RPMI7951 (cell line): ENCODE measurements at regions not wholly inside any gene's neighbourhood (a gene's known extent, or its start where the extent isn't known, plus 50 kb on each side); places are given as distances from the start of the nearest gene placed in this dataset.

Source experiments
- DNase-seq: peaks from one replicate; pipeline ENCODE4 v3.0.0-alpha.2; 2012; ENCODE audit warnings: low read depth

GRCh38 chr4:19722404-19722803, 529.3 kb upstream of the SLIT2 start:
- DNase-seq = no peak

GRCh38 chr4:19721587-19721986, 530.1 kb upstream of the SLIT2 start:
- DNase-seq = no peak

DNA sequence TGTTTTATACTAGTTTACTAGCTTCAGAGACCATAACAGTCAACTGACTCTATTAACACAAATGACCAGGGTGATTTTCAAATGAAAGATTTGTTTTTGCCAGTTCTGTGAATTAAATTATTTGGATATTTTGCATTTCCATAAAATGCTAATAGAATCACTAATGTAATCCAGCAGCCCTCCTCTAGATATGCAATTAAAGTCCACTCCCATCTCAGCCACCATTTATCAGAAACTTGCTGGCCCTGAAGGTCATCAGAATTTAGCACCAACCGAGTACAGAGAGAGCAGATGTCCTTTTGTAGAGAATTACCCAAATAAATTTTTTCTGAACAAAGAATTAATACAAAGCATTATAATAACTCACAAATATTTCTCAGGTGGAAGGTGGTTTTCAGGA, 531.1 kb upstream of the SLIT2 start:
- DNase-seq = no peak

DNA sequence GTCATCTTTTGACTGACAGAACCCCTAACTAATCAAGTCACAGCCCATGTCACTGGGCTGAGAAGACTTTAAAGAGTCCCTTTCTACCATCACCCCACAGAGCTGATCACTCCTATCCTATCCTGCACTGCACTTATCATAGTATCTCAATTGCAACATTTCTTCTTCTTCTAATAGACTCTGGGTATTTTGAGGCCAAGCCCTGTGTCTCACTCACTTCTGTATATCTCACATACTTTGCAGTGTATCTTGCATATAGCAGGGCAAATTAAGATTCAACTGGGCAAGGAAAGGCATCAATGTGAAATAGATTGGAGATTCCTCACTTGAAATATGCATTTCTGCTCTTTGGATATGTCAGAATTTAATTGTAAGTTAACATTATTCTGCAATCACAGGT, 531.5 kb upstream of the SLIT2 start:
- no peak for DNase-seq

DNA sequence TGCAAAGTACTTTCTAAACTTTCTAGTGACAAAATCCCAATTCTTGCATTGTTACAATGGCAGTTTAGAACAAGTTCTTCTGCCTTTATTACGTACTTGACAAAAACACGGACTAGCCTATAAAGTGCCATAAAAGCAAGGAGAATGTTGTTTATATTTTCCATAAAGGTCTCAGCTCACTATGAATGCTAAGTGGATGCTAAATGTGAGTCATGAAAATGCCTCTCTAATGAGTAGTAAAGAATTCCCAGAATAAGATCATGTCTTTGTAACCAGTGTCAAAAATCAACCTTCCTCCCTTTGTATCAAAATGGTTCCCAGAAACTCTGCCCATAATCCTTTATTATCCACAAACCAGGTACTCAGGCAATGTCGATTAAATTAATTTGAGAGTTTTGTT, 539.8 kb upstream of the SLIT2 start:
- peak; percentile 69 for DNase-seq

DNA sequence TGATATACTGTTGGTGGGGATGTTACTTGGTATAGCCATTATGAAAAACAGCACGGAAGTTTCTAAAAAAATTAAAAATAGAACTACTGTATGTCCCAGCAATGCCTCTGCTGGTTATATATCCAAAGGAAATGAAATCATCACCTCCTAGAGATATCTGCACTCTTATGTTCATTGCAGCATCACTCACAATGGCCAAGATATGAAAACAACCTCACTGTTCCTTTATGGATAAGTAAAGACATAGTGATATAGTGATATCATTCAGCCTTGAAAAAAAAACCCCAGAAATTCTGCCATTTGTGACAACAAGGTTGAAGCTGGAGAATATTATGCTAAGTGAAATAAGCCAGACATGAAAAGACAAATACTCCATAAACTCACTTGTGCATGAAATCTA, 543.8 kb upstream of the SLIT2 start:
- DNase-seq = no peak

DNA sequence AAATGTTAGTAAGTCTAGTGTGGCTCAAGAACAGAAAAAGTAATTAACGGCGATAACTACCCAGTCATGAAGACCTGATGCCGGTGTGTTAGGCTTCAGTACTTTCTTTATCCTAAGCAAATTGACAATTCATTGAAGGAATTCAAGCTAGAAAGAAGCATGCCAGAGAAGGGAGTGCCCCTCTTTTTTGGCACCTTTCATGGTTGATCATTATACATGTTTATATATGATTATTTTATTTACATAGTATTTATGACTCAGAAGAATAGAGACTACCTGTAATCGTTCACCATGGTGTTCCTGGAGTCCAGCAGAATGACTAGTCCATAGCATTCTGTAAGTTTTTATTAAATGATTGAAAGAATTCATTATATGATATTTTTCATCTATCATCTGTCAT, 548.3 kb upstream of the SLIT2 start:
- no peak for DNase-seq

- DNase-seq = peak; percentile 27
Measured at GRCh38 chr4:19700992-19701391, 550.7 kb upstream of the SLIT2 start.

DNA sequence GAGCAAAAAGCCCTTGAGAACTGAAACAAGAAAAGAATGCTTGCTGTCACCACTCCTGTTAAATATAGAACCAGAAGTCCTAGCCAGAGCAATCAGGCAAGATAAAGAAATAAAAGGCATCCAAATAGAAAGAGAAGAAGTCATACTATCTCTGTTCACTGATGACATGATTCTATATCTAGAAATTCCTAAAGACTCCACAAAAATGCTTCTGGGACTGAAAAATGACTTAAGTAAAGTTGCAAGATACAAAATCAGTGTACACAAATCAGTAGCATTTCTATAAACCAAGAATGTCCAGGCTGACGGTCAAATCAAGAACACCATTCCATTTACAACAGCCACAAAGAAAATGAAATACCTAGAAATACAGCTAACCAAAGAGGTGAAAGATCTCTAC, 552.7 kb upstream of the SLIT2 start:
- no peak for DNase-seq

GRCh38 chr4:19694812-19695211, 556.9 kb upstream of the SLIT2 start:
- no peak for DNase-seq

GRCh38 chr4:19693936-19694570, 557.7 kb upstream of the SLIT2 start:
- peak; percentile 53 for DNase-seq

GRCh38 chr4:19689511-19689910, 562.2 kb upstream of the SLIT2 start:
- DNase-seq = peak; percentile 85

- DNase-seq = no peak
Measured at GRCh38 chr4:19686456-19686855, 565.2 kb upstream of the SLIT2 start.

- no peak for DNase-seq
Measured at GRCh38 chr4:19684084-19684483, 567.6 kb upstream of the SLIT2 start.

- no peak for DNase-seq
Measured at GRCh38 chr4:19683426-19683825, 568.3 kb upstream of the SLIT2 start.

- no peak for DNase-seq
Measured at GRCh38 chr4:19677211-19677610, 574.5 kb upstream of the SLIT2 start.

DNA sequence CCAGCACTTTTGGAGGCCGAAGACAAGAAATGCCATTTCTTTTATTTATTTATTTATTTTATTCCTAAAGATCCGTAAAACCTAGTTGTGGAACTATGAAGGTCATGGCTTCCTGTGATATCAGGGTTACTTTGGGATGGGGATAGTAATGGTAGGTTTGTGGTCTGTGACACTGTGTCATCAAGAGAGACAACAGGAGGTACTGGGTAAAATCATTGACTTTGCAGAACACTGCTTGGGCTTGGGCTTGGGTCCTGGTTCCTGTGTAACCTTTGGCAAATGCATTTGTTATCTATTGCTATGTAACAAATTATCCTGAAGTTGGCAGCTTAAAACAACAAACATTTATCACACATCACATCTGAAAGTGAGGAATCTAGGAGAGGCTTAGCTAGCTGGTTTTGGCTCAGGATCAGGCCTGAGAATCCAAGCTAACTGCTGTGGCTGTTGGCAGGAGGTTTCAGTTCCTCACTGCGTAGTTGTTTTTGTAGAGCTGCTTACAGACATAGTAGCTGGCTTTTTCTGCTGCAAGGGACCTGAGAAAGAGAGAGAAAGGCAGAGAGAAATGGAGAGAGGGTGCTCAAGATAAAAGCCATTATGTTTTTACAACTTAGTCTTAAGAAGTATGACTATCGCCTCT, 576.4 kb upstream of the SLIT2 start:
- peak; percentile 15 for DNase-seq

DNA sequence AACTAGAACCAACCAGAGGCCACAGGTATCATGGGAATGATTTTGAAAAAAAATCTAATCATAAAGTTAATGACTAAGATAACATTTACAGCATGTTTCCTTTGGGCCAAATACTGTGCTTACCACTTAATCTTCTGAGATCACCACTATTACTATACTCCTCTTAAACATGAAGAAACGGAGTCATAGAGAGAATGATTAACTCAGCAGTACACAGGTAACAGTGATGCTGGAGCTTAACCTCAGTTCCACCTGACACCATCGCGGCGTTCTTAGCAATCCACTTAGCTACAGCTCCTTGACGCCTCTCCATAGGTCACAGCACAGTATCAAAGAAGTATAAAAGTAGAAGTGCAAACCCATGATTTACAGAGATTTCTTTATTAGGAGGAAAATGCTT, 592.6 kb upstream of the SLIT2 start:
- no peak for DNase-seq

DNA sequence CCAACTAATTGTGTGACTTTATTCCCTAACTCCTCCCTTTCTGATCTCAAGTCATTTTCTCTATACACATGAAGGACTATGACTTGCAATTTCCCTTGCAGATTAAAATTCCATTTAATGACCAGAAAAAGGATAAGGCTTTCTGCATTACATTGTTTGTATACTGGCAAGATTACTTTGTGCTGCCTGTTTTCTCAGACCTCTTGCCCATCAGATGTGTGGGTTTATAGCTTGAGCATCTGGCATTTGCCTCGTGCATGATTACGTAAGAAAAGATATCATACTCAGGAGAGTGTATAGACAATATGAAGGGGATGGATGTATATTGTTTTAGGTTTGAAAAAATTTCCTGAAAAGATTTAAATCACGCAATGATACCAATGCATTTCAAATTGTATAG, 593.8 kb upstream of the SLIT2 start:
- no peak for DNase-seq

DNA sequence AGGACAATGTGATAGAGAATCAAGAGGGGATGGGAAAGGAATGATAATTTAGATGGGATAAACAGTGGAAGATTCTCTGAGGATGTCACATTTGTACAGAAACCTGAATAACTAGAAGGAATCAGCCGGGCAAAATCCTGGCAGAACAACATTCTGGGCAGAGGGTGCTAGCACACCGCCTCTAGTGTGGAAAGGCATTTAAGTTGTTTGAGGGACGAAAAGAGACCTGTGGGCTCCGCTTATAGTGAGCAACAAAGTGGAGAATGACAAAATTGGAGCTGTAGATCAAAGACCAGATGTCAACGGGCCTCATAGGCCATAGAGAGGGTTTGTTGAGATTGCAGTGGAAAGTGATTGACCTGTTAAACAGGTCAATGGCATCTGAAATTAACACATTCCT, 596.0 kb upstream of the SLIT2 start:
- DNase-seq = no peak

- no peak for DNase-seq
Measured at GRCh38 chr4:19650903-19651864, 600.5 kb upstream of the SLIT2 start.

GRCh38 chr4:19645589-19645988, 606.1 kb upstream of the SLIT2 start:
- no peak for DNase-seq

GRCh38 chr4:19636451-19636850, 615.3 kb upstream of the SLIT2 start:
- no peak for DNase-seq
